PC-9 (cell line): ENCODE measurements at regions not wholly inside any gene's neighbourhood (a gene's known extent, or its start where the extent isn't known, plus 50 kb on each side); places are given as distances from the start of the nearest gene placed in this dataset.

ENCODE experiments used
- BruUV-seq: library from RNA; stranded (reverse); fragments of 400-500 nt; replicated peaks from 2 replicates; lab custom pipeline; 2021; lab: Mats Ljungman, UMichigan
- CTCF ChIA-PET: fragments of 300-600 bp; sonication (Branson Sonifier 250); formaldehyde crosslinking; loops from one replicate; lab custom pipeline; 2022; ENCODE audit warnings: antibody characterized with exemption; lab: Charles Lee
- POLR2A ChIA-PET: fragments of 300-600 bp; sonication (Branson Sonifier 250); formaldehyde crosslinking; loops from one replicate; lab custom pipeline; 2022; ENCODE audit warnings: antibody characterized with exemption; ENCODE audit not compliant: unreplicated experiment; lab: Charles Lee
- DNase-seq, 2 experiments: peaks; one replicate each; pipeline versions ENCODE4 v3.0.0 to v3.0.0-alpha.2; 2015 to 2022; ENCODE audit warnings: mixed read lengths in 1 of 2
- H2AFZ ChIP-seq: fragments of 200-600 bp; sonication (generic); 2 replicates; pipeline ENCODE4 v1.8.1; 2017; ENCODE audit warnings: antibody characterized with exemption
- H3F3A ChIP-seq: fragments of 200-600 bp; sonication (generic); 2 replicates; pipeline ENCODE4 v1.8.1; 2017; ENCODE audit warnings: antibody characterized with exemption, mild to moderate bottlenecking, low read depth; ENCODE audit not compliant: insufficient read depth
- H3K27ac ChIP-seq: fragments of 200-600 bp; sonication (generic); 2 replicates; pipeline ENCODE4 v1.6.1; 2016; ENCODE audit warnings: mixed run types
- H3K27me3 ChIP-seq: fragments of 200-600 bp; sonication (generic); 2 replicates; pipeline ENCODE4 v1.6.1; 2016; ENCODE audit warnings: low read depth, mixed run types; ENCODE audit not compliant: insufficient read depth
- H3K36me3 ChIP-seq: fragments of 200-600 bp; sonication (generic); 2 replicates; pipeline ENCODE4 v1.6.1; 2016; ENCODE audit warnings: low read depth, mixed run types
- H3K4me1 ChIP-seq: fragments of 200-600 bp; sonication (generic); replicated peaks from 2 replicates; pipeline ENCODE4 v1.6.1; 2016; ENCODE audit warnings: mixed run types; ENCODE audit not compliant: insufficient read depth
- H3K4me2 ChIP-seq: fragments of 200-600 bp; sonication (generic); 2 replicates; pipeline ENCODE4 v1.6.1; 2017; ENCODE audit warnings: mixed run types
- H3K4me3 ChIP-seq: fragments of 200-600 bp; sonication (generic); 2 replicates; pipeline ENCODE4 v1.6.1; 2016; ENCODE audit warnings: mixed run types
- H3K79me2 ChIP-seq: fragments of 200-600 bp; sonication (generic); 2 replicates; pipeline ENCODE4 v1.6.1; 2017; ENCODE audit warnings: low read depth, mixed run types
- H3K9me2 ChIP-seq: fragments of 200-600 bp; sonication (generic); 2 replicates; pipeline ENCODE4 v1.8.1; 2017; ENCODE audit warnings: mild to moderate bottlenecking; ENCODE audit not compliant: insufficient read depth
- H3K9me3 ChIP-seq: fragments of 200-600 bp; sonication (generic); 2 replicates; pipeline ENCODE4 v1.8.1; 2016; ENCODE audit warnings: low read depth; ENCODE audit not compliant: insufficient read depth
- H4K20me1 ChIP-seq: fragments of 200-600 bp; sonication (generic); 2 replicates; pipeline ENCODE4 v1.8.1; 2017; ENCODE audit not compliant: insufficient read depth
- CTCF ChIP-seq: fragments of 200-600 bp; sonication (generic); conservative IDR thresholded peaks from 2 replicates; pipeline ENCODE4 v1.6.1; 2017; ENCODE audit warnings: mixed run types, antibody characterized with exemption, mild to moderate bottlenecking, moderate library complexity
- EZH2 ChIP-seq: fragments of 200-600 bp; sonication (generic); IDR thresholded peaks from 2 replicates; pipeline ENCODE4 v1.8.0; 2017; ENCODE audit warnings: antibody characterized with exemption, low read depth
- intact Hi-C: fragments of 100-400 bp; cut with micrococcal nuclease; formaldehyde crosslinking; loops from one replicate; pipeline ENCODE4 v1.10.0; 2022; ENCODE audit not compliant: unreplicated experiment

DNA sequence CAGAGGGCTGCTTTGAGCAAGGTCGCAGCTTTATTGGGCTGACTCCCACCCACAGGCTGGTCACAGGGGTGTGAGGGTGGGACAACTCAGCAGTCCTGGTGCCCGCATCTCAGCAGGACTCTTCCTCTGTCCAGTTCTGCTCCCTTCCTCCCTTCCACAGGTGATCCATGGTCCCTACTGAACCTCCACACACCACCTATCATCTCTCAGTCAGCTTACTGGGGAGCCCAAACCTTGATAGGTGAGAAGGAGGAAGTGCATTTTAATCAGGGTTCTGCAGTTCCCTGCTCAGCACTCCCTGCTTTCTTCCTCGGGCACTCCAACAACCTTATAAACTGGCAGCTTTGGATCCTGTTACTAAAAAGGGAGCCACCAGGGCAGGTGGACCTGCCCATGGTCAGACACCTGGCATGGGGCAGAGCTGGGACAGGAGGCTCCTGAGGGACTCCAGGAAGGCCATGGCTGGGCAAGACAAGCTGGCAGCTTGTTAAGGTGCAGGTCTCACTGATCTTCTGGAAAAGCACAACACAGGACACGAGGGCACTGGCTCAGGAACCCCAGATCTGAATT is 664.6 kb downstream of the BCL11B start:
- intact Hi-C loops: no loop called here

GRCh38 chr14:98608071-98609060 is 663.6 kb downstream of the BCL11B start:
- no peak for DNase-seq
- POLR2A ChIA-PET: no interaction called here
- CTCF ChIA-PET: no interaction called here
- Histone ChIP-seq H3K27me3 (no peaks in the 10 kb centered on the region), H3K79me2 (no peaks in the 10 kb centered on the region), H3K4me3 (no peak overlapping the region), H3F3A (no peaks in the 10 kb centered on the region), H3K27ac (no peak overlapping the region), H3K4me1 (no peaks in the 10 kb centered on the region), H2AFZ (no peak overlapping the region), H3K9me3 (no peaks in the 10 kb centered on the region), H3K36me3 (no peaks in the 10 kb centered on the region), H4K20me1 (no peaks in the 10 kb centered on the region), H3K4me2 (no peak overlapping the region), H3K9me2 (no peaks in the 10 kb centered on the region)
- no TSS peak for BruUV-seq
- intact Hi-C loops: no loop called here
- TF ChIP-seq CTCF: no peak
- TF ChIP-seq EZH2: no peak

More for the DNA sequence above, 664.6 kb downstream of the BCL11B start:
- Histone ChIP-seq H2AFZ (no peak overlapping the region), H3K4me1 (no peaks in the 10 kb centered on the region), H4K20me1 (no peaks in the 10 kb centered on the region), H3K27me3 (no peaks in the 10 kb centered on the region), H3K36me3 (no peaks in the 10 kb centered on the region), H3K79me2 (no peaks in the 10 kb centered on the region), H3K27ac (no peak overlapping the region), H3K4me2 (no peak overlapping the region), H3K9me3 (no peaks in the 10 kb centered on the region), H3F3A (no peaks in the 10 kb centered on the region), H3K9me2 (no peaks in the 10 kb centered on the region), H3K4me3 (no peak overlapping the region)
- BruUV-seq: no TSS peak
- CTCF ChIA-PET: no interaction called here
- no peak for DNase-seq
- POLR2A ChIA-PET: no interaction called here
- TF ChIP-seq CTCF (no peak), EZH2 (no peak)

GRCh38 chr14:98612434-98613200 is 659.4 kb downstream of the BCL11B start:
- H3K9me3 ChIP-seq: no peaks in the 10 kb centered on the region
- no peak for DNase-seq
- no peaks in the 10 kb centered on the region for H3K9me2 ChIP-seq
- no peaks in the 10 kb centered on the region for H3K79me2 ChIP-seq
- no peaks in the 10 kb centered on the region for H3K36me3 ChIP-seq
- intact Hi-C loops: no loop called here
- BruUV-seq: no TSS peak
- no peaks in the 10 kb centered on the region for H3F3A ChIP-seq
- TF ChIP-seq CTCF (no peak), EZH2 (no peak)
- no peaks in the 10 kb centered on the region for H4K20me1 ChIP-seq
- H2AFZ ChIP-seq: no peak overlapping the region
- POLR2A ChIA-PET: no interaction called here
- no peaks in the 10 kb centered on the region for H3K27me3 ChIP-seq
- no peak overlapping the region for H3K4me3 ChIP-seq
- H3K4me1 ChIP-seq: no peaks in the 10 kb centered on the region
- H3K27ac ChIP-seq: no peak overlapping the region
- CTCF ChIA-PET: no interaction called here
- H3K4me2 ChIP-seq: no peak overlapping the region
